GM18867 (cell line): ENCODE measurements at regions not wholly inside any gene's neighbourhood (a gene's known extent, or its start where the extent isn't known, plus 50 kb on each side); places are given as distances from the start of the nearest gene placed in this dataset.

Experiments used
- ATAC-seq: cut with Tn5 transposase; IDR thresholded peaks from one replicate; pipeline ENCODE4 v1.9.1; 2021; ENCODE audit warnings: mild to moderate bottlenecking, moderate library complexity; ENCODE audit not compliant: unreplicated experiment

DNA sequence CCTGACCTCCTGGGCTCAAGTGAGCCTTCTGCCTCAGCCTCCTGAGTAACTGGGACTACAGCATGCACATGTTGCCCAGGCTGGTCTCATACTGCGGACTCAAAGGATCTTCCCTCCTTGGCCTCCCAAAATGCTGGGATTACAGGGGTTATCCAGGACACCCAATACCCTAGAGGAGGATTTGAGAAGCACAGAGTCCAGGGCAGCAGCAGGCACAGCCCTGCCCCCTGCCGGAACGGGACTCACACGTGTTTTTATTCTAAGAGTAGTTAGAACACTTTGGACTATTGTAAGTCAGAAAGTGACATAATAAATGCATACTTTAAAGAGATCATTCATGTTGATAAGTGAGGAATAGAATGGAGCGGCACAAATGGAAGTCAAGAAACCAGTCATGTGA, 80.2 kb downstream of the C6orf118 start:
- no peak for ATAC-seq

DNA sequence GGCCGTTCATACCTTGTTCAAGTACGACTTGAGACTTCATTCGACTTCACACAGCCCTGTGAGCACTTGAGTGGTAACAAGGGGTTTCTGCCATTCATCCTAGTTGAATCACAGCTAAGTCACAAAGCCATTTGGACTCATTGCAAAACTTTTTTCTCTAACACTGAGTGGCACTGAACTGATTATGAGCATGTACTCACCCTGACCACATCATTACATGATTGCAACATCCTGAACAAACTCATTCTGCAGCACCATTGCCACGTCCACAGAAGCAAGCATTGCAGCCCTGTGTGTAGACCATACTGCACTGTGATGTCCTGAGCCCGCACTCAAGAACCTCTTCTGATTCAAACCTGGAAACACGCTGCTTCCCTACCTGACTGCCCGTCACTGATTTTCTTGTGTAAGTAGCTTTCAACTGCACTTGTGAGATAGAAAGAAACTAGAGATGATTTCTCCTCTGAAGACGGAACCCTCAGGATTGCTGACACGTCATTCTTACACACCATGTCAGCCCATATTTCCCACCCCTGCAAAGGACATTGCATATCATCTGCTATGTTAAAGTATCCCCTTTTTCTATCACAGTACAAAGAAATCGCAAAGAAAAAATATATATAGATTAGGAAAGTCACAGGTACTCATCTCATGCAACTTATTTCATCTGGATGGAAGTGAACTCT, 81.6 kb downstream of the C6orf118 start:
- no peak for ATAC-seq

DNA sequence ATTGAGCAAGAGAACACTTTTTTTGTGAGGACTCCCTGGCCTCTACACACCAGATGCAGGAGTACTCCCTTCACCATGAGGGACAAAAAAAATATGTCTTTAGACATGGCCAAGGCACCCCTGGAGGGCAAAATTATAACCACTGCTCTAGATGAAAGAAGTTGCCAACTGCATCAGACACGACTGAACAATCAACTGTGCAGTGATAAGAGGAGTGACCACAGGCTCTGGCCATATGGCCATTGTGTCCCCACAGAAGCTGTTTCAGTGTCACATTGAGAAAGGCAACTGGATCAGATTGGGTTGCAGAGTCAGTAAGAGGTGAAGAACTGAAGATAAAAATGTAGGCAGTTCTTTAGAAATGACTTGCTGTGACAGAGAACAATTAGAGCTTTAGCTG, 85.7 kb downstream of the C6orf118 start:
- ATAC-seq = no peak

DNA sequence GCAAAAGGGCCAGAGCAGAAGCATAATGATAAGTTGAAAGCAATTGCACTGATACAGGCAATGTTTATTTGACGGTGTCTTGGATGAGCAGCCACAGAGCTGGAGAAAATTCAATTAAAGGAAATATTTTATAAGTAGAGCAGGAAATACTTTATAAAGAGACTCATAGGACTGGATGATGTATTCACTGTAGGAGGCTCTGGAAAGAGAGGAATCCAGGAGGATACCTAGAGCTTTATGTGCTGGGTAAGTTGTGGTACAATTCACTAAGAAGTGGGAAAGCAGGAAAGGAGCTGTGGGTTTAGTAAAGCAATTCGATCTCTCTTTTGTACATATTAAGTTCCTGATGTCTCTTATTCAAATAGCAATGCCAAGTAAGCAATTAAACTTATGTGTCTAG, 86.3 kb downstream of the C6orf118 start:
- no peak for ATAC-seq

DNA sequence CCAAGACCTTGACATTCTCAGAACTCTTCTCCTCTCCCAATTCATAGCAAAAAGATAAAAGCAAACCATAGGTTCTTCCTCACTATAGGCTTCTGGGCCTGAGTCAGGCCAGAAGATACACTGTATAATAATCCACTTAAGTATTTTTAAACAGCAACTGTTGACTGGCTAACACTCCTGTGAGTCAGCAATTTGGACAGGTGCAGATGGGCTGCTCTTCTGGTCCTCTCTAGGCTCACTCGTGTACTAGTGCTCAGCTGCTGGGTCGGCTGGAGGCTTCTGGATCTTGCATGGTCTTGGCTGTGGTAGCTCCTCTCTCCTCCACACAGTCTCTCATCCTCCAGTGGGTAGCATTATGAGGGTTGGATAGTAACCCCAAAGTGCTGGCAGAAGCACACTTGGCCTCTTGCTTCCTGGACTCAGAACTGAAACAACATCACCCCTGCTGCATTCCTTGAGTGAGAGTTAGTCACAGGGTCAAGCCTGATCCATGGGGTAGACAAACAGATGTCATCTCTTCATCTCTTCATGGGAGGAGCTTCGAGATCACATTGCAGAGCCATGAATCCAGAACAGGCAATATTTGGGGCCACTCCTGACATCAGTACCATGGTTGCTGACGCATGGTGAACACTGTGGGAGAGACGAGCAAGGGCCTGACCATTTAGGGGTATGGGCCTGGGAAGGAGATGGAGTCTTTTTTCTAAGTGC, 86.9 kb downstream of the C6orf118 start:
- no peak for ATAC-seq

DNA sequence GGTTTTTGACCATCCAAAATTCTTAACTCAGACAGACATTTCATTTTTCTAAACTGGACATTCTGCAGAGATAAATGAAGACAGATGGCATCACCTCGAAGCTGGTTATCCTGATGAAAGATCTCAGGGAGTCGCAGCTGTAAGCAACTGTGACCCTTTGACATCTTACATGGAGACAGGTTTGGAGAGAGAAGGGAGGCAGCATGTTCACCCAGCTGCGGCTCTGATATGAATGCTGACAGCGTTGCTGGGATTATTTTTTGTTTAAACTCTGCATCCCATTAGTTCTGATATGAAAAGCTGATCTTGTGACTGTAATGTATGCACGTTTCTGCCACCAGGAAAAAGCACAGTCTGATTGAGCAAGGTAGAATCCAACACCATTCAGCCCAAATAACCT, 89.4 kb downstream of the C6orf118 start:
- no peak for ATAC-seq

DNA sequence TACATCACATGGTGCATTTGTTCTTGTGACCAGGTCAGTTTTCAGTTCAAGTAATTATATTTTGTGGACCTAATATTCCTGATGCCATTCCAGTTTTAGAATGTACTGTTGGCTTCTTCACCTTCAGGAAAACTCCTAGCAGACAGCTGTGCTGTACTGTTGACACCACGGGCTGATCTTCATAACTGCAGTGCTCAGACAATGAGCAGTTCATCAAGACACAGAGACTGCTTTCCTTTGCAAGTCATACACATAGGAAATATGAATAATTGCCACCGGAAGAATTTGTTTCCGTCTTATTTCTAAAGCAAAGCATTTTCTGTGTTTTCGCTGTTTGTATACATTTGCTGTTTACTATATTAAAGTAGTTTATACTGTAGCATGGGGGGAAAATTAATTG, 89.8 kb downstream of the C6orf118 start:
- no peak for ATAC-seq

DNA sequence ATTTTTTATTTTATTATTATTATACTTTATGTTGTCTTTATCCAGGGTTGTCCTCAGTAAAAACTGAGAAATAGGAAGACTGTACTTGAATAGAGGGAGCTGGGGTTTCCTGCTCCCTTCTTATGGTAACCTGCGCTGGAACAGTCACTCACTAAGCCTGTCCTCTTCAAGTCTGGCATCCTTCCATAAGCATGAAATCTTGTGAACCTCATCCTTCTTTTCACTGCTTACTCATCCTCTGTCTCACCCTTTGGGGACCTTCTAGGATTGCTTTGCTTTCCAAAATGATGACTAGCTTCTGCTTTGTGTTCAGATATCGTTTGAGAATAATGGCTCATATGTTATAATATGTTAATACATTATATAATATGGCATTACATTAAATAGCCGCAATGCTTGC, 90.6 kb downstream of the C6orf118 start:
- ATAC-seq = no peak

DNA sequence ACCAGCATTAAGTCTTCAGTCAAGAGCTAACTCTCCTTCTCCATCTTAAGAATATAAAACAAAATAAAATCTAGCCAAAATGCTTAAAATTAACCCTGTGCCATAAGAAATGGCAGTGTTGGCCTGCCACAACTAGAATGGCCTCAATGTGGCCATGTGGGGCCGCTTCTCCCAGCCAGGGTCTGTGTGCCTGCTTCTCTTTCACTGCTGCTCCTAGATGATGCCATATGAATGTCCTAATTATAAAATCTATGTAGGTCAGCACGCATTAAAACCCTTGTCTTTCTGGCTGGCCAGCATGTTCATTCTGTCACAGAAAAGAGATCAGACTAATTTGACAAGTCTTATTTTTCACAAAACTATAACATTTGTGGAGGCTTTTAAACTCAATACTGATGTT, 102.6 kb downstream of the C6orf118 start:
- no peak for ATAC-seq

DNA sequence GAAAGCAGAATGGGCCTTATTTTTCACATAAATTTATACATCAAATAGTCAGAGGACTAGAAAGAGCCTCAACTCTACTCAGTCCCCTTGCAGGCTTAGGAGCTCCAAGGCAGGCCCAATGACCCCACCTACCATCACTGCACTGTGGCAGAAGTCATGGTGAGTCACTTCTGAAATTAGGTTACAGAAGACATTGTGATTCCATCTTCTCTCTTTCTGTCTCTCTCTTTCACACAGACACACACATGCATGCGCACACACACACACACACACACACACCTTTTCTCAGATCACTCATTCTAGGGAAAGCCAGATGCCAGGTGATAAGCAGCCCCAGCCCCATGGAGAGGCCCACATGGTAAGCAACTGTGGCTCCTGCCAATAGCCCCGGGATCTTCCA, 103.8 kb downstream of the C6orf118 start:
- no peak for ATAC-seq

DNA sequence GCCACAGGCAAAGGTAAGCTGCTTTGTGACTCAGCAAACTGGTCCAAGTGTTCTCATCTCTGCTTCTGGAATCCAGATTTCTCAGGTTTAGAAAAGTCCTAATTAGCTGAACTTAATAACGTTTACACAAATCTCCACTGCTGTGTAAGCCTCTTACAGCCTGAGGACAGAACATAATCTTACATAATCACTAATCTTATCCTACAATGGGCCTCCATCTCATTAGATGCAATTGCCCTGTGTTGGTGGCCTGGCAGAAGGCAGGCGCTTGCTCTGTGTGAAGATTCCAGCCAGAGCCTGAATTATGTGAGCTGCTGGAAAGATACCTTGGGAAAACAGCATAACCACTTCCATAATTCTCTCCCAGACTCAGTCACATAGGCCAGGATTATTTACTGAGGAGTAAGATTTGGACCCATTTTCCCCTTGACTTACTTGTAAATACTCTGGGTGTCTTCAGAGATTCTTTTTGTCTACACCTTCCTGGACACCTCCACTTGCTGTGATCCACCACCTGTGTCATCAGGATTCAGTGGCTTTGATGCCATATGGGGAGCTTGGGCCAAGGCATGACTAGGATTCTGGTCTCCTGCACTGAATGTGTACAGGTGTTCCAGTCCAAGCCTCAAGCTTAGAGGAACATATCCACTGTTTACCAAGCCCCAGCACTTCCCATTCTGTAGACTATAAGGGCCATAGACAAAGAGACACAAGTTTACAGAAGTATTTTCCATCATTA, 104.4 kb downstream of the C6orf118 start:
- no peak for ATAC-seq

DNA sequence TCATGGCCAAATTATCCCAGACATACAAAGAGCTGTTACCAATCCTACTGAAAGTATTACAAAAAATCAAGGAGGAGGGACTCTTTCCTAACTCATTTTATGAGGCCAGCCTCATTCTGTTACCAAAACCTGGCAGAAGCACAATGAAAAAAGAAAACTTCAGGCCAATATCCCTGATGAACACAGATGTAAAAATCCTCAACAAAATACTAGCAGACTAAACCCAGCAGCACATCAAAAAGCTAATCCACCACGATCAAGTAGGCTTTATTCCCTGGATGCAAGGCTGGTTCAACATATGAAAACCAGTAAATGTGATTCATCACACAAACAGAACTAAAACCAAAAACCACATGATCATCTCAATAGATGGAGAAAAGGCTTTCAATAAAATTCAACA, 109.2 kb downstream of the C6orf118 start:
- ATAC-seq = no peak

DNA sequence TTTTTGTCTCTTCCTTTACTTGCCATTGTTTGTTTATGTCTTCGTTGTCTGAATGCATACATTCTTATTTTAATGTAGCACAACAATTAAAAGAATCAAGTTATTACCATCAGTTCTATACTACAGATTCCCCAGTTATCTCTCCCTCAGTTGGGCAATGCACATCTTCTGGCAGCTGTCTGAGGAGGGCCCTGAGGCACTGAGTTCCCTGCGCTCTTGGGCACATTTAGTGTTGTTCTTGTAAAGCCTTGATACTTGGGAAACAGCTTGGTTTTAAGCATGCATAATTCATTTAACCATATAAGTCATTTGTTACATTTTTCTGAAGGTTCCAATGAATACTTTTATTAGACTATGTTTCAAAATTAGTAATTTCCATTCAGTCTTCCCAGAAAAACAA, 117.9 kb downstream of the C6orf118 start:
- ATAC-seq = no peak

DNA sequence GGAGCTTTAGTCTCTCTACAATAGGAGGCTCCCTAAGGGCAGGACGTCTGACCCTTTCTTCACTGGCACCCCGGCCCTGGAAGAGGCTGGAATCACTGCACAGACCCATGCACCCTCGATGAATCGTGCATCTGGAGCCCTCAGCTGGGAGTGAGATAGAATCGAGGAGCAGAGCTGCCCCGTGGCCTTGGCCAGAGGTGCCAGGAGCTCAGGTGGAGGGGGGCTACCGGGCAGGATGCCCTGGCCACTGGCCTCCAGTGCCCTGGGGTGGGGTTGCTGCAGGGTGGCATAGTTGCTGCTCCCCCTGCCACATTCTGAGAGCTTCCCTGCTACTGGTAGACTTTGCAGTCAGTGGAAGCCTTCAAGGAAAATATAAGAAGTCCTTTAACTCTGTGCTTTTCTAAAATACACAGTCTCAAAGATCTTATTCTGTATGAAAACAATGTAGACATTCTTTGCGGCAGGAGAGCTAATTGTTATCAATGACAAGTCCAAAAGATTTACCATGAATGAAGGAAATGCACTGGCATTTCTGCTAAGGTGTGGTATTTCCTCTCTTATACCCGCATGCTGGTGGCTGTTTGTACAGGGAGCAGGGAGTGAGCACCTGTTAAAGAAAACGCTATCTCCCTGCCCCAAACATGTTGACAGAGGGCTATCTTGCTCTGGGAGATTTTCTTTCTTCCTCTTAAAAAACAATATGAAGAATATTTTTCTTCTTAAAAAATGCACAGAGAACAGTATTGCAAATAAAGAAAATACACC, 122.8 kb downstream of the C6orf118 start:
- ATAC-seq = no peak

DNA sequence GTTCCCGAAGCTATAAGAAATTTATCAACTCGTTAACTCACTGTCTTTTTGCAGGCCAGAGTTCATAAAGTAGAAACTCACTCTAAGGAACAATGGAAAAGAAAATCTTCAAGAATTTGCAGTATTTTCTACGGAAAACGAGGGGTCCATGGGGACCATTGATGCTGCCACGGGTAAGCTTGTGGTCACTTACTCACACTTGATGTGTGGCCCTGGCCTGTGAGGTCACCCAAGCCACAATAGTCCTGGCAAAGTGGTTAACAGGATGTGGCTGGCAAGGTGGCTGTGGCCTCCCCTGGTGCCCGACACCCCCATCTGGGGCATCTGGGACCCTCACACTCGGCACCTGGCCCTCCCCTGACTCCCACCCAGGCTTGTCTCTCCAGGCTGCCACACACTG, 123.4 kb downstream of the C6orf118 start:
- ATAC-seq = no peak

DNA sequence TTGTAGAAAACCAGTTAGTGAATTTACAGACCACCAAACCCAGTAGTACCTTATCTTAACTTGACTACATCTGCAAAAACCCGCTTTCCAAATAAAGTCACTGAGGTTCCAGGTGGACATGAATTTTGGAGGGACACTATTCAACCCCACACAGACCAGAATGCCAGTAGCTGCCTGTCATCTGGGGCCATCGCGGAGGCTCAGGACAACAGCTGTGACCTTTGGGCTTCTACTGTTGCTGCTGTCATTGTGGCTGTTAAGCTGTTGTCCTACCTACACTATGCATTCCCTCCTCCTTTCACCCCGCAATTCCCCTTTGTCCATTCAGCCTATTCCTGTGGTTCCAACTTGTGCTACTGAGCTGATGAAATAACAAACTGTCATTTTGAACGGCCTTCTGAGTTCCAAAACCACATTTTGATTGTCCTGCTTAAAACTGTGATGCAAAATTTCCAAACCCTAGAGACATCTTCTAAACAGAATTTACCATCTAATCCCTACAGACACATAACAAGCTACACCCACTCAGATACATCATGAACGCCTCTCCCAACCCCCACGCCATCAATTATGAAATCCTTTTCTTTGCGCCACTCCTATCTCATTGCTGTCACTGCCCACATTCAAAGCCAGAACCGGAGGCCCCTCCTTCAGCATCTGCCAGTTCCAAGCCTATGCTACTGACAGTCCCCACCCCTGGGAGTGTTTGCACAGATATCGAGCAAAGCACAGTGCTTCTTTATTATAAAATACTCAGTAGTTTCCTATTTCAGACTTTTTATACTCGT, 125.0 kb downstream of the C6orf118 start:
- ATAC-seq = no peak

DNA sequence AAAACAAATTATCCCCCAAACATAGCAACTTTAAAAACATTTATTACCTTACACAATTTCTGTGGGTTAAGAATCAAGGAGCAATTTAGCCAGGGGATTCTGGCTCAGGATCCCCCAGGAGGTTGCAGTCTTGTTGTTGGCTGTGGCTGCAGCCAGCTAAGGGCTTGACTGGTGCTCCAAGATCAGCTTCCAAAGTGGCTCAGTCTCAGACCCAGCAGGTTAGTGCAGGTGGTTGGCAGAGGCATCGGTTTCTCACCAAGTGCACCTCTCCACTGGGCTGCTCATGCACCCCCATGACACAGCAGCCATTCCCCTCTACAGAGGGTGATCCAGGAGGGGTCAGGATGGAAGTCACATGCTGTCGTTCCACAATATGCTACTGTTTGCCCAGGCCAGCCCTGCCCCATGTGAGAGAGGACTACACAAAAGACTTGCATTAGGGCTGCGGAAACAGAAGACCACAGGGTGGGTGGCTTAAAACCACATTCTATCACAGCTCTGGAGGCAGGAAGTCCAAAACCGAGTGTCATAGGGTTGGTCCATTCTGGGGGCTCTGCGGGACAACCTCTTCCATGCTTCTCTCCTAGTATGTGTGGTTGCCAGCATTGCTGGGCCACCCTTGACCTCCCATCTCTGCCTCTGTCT, 125.8 kb downstream of the C6orf118 start:
- no peak for ATAC-seq

DNA sequence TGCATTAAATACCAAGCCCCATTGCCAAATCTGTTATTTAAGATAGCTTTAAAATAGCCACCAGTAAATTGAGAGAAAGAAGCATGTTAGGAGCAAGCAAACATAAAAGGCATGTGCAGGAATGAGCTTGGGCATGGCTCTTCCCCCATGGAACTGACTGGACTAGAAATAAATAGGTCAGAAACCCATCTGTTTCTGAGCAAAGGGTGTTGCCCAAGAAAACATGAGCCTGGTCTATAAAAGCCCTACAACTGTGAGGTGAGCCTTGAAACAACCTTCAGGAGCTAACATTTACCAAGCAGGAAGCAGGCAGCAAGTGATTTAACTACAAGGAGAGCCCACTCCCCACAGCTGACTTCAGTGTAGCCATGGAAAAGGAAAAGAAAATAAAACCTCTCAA, 126.3 kb downstream of the C6orf118 start:
- ATAC-seq = no peak

DNA sequence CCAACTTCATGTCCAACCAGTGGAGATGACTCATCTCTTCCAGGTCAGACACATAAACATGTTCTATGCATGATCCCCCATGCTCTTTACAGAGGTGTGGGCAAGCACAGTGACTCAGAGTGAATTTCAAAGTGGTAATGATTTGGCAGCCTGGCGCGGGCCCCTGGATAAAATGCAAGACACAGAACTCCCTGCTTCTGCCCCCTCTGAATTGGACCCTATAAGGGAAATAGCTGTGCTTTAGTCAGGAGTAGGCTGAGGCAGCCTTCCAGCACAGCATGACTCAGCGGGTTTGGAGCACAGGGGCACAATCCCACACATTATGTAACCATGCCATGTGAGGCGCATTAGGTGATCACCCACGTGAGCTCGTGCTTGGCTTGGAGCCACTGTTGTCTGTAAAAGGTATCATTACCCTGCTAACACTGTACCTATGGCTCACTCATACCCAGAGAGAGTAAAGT, 127.4 kb downstream of the C6orf118 start:
- ATAC-seq = no peak

DNA sequence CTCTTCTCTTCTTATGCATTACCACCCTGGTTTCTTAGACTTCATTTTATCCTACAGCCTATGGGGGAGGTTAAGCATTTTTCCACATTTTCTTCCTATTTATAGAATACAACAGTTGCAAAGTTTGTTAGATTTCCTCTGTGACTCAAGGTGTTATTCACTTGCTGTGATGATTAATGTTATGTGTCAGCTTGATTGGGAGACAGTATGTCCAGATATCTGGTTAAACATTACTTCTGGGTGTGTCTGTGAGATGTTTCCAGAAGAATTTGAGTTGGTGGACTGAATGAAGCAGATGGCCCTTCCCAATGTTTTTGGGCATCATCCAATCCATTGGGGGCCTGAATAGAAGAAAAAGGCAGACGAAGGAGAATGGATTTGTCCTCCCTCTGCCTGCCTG, 131.3 kb downstream of the C6orf118 start:
- no peak for ATAC-seq
